Anterior cingulate cortex (tissue), 58 donors: ENCODE measurements at regions not wholly inside any gene's neighbourhood (a gene's known extent, or its start where the extent isn't known, plus 50 kb on each side); places are given as distances from the start of the nearest gene placed in this dataset.
"Not testable (repeated sequence)": the region's sequence is repeated elsewhere in the genome, so short reads cannot be mapped to it uniquely, and the experiment has no call there.

Source experiments
- DNase-seq, 58 donors: peaks; one replicate each; lab custom pipeline; 2025; lab: John Stamatoyannopoulos, UW

DNA sequence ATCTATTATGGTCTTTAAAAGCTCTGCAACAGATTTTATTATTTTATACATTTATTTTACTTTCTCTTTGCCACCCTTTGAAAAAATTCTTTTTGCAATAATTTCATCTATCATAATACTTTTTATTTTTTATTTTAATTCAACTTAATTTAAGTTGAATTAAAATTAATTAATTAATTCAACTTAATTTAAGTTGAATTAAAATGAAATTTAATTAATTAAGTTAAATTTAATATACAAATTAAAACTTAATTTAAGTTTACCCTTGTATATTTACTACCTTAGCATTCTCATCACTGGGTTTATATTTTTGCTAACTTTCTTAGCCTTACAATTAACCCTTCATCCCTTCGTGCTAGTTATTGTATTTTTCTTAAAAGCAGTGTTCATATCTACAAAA lies 301.4 kb downstream of the SLITRK5 start:
- no peak for DNase-seq

DNA sequence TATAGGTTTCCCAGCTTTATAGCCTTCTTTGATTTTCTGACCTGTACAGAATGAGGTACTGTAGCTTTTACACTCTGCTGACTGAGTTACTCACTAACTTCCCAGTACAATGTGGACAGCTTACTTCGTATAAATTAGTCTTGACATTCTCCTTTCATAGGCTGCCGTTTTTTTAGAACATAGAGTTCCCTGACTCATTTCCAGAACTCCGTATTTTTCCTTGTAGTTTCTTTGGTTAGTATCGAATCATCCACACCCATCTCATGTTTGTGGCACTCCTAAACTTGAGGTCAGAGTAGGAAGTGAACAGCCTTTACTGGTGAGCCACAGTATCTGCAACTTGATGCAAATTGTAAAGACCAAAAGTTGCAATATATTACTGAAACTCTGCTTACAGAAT lies 303.9 kb downstream of the SLITRK5 start:
- DNase-seq: no peak

- DNase-seq: not testable (repeated sequence)
These were observed 305.5 kb downstream of the SLITRK5 start for GRCh38 chr13:87976650-87977049.

DNA sequence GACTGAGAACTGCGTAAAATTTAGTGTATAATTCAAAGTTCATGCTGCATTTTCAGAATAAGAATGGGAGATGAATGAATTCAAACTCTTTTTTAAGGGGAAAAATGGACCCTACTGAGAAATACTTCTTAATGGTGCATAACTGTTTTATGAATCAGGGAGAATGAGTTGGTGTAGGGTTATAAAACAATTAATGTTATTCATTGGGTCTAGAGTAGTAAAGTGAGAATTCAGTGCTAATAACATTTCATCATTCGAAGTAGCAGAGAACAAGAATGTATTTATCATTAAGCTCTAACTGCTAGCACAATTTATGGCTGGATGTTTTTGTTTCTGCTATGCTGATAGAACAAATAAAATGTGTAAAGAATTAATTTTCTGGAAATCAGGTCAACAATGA lies 310.2 kb downstream of the SLITRK5 start:
- DNase-seq: no peak

- DNase-seq: no peak
These were observed 311.2 kb downstream of the SLITRK5 start for GRCh38 chr13:87982400-87982799.

DNA sequence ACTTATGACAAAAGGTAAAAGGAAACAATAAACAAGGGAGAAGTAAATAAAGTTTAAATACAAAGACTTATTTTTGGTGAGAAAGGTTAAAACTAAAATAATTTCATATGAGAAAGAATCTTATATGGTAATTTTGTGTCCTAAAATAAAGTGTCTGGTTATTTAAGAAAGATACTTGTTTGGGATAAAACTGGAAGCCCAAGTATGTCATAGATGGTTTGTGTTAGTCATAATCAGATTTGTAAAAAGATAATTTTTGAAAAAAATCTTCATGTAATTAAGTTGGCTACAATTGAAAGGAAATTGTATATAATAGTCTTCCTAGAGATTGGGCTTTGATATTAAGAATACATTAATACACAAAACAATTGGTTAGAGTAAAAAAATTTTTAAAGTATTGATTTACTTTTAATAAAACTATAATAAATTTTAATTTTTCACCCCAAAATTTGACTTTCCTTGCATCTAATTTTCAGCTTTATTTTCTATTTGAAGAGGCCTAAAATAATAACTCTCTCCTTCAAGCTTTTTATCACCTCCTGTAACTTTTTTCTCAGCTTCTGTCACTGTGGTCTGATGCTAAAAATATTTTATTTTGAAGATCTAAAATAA lies 315.6 kb downstream of the SLITRK5 start:
- DNase-seq: no peak

- DNase-seq: no peak
These were observed 326.9 kb downstream of the SLITRK5 start for GRCh38 chr13:87998081-87998480.

GRCh38 chr13:87999240-87999700 lies 328.1 kb downstream of the SLITRK5 start:
- no peak for DNase-seq

GRCh38 chr13:87999788-88000187 lies 328.6 kb downstream of the SLITRK5 start:
- DNase-seq: no peak

DNA sequence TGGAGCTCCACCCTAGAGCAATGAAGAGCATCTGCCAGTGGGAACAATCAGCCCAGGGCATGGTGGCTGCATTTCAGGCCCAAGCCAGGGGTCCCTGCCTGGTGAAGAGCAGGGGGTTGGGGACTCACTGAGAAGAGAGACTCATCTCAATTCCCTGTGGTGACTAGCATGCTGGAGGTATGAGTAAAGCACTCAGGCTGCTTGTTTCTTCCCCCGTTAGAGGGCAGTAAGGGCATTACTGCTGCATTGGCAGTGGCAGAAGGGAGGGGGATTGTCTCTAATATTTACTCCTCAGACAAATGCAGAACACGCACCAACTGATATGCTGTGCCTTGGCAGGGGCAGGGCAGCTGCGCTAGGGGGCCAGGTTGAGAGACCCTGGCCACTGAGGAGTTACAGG lies 329.1 kb downstream of the SLITRK5 start:
- no peak for DNase-seq

GRCh38 chr13:88000787-88001186 lies 329.6 kb downstream of the SLITRK5 start:
- no peak for DNase-seq

DNA sequence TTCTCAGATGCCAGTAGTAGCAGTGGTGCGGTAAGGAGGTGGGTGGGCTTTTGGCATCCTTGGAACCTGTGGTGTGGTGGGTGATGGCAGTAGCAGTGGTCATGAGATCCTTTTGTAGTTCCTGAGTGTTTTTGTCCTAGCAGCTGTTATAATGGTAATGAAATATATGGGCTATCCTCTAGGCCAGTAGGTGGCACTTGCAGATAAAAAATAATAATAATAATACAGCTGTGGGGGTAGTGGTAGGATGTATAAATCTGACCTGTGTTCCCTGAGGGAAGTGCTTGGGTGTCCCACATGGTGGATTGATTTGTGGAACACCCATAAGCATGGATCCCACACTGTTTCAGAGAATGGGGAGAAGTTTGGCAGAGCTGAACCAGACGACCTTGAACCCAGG lies 334.0 kb downstream of the SLITRK5 start:
- no peak for DNase-seq

DNA sequence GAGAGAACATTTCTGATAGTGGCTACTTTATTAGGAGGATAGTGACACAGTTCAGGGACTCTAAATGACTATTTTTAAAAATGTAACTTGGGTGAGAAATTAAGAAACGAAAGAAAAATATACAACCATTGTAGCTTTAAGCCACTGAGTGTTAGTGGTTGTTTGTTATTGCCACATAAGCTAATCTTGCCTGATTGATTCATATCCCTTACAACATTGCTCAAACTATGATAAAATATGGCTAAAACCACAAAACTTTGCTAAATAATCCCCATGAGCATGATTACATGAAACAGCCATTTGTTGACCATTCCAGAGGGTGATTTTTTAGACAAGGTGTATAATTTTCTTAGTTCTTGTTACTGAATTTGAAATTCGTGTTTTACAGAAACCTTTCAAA lies 343.4 kb downstream of the SLITRK5 start:
- no peak for DNase-seq

DNA sequence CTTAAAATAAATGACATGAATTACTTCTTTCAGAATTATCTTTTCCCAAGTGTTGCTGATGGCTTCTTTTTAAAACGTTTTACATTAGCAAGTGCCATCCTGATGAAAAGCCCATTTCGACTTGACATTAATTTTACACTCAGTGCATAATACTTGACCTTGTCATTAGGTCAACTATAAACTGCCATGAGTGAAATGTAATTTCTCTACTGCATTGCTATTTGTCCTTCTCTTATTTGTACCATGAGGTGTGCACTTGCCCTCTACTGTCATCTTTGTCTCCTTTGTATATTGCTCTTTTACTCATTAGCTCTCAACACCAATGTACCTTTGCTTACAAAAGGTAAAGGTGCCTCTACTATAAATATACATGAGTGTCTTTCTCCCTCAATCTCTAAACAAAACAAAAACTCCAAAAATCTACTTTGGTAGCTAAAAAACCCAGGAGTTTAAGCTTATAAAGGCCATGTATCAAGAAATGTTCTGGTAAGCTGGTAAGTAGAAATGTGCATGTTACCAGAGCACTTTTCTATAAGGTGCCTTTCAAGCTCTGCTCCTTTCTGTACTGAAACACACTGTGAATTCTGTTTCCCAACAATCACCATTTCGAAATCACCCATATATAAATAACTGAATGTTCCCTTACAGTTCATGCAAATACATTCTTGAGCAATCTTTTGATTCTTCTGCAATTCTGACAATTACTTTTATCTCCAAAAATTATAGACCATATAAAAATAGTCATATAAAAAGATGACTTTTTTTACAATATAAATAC lies 351.4 kb downstream of the SLITRK5 start:
- DNase-seq: no peak

DNA sequence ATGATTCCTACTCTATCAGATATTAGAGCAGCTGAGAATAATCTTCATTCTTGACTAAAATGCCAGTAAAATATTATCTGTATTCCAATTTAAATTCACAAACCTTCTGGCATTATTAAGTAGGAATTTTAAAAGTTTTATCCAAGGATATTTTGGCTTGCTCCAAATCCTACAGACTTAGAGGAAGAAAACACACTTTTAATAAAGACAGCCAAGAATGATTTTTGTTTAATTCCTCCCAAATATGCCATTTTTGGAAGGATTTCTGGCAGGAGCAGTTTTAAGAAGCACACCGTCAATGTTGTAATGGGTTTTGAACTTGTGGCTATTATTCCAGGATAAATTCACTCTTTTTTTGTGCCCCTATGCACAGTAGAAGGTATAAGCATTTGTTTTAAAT lies 355.1 kb downstream of the SLITRK5 start:
- no peak for DNase-seq

- no peak for DNase-seq
These were observed 360.9 kb downstream of the SLITRK5 start for GRCh38 chr13:88031980-88032559.

DNA sequence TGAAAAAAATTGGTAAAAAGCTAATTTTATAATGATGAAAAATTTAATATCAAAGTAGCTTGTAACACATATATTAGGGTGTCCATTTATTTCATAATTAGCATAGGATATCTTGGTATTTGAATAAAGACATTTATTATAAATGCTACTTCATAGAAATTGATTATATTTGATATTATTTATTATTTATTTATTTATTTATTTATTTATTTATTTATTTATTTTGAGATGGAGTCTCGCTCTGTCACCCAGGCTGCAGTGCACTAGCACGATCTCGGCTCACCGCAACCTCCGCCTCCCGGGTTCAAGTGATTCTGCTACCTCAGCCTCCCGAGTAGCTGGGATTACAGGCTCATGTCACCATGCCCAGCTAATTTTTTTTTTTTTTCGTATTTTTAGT lies 365.0 kb downstream of the SLITRK5 start:
- not testable (repeated sequence) for DNase-seq

DNA sequence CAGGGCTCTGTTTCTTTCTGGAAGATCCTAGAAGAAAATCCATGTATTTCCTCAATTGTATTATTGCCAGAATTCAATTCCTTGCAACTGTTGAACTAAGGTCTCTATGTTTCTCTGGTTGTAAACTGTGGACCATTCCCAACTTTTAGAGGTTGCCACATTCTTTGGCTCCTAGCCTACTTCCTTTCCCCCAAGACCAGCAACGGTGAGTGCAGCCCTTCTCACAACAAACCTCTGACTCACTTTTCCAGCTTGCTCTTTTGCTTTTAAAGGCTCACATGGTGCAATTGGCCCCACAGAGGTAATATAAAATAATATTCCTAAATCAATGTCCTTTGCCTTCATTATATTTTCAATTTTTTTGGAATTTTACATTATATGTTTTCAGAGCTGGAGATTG lies 371.3 kb downstream of the SLITRK5 start:
- no peak for DNase-seq

GRCh38 chr13:88051746-88052482 lies 380.7 kb downstream of the SLITRK5 start:
- no peak for DNase-seq

GRCh38 chr13:88063741-88064140 lies 392.6 kb downstream of the SLITRK5 start:
- DNase-seq: no peak

GRCh38 chr13:88066847-88067246 lies 395.7 kb downstream of the SLITRK5 start:
- DNase-seq: no peak
